Fibroblast of upper back skin (primary cell): ENCODE measurements at regions not wholly inside any gene's neighbourhood (a gene's known extent, or its start where the extent isn't known, plus 50 kb on each side); places are given as distances from the start of the nearest gene placed in this dataset.

Experiments used
- DNase-seq: peaks from one replicate; pipeline ENCODE4 v3.0.0-alpha.2; 2013

- no peak for DNase-seq
Measured at GRCh38 chr10:47107007-47107747, 192.8 kb upstream of the GDF10 start.

GRCh38 chr10:47109906-47110305 lies 190.1 kb upstream of the GDF10 start:
- DNase-seq, result no peak

GRCh38 chr10:47111329-47111862 lies 188.6 kb upstream of the GDF10 start:
- DNase-seq, result no peak

GRCh38 chr10:47112612-47113011 lies 187.4 kb upstream of the GDF10 start:
- no peak for DNase-seq

- DNase-seq, result no peak
Measured at GRCh38 chr10:47113907-47114500, 186.0 kb upstream of the GDF10 start.

- DNase-seq, result no peak
Measured at GRCh38 chr10:47114680-47115186, 185.3 kb upstream of the GDF10 start.

- no peak for DNase-seq
Measured at GRCh38 chr10:47115322-47115721, 184.7 kb upstream of the GDF10 start.

- DNase-seq, result peak; percentile 10
Measured at GRCh38 chr10:47116445-47116844, 183.6 kb upstream of the GDF10 start.

- no peak for DNase-seq
Measured at GRCh38 chr10:47118326-47118725, 181.7 kb upstream of the GDF10 start.

GRCh38 chr10:47121336-47121735 lies 178.7 kb upstream of the GDF10 start:
- DNase-seq, result no peak

- DNase-seq, result no peak
Measured at GRCh38 chr10:47123716-47124288, 176.2 kb upstream of the GDF10 start.

- DNase-seq, result no peak
Measured at GRCh38 chr10:47127188-47127785, 172.7 kb upstream of the GDF10 start.

- DNase-seq, result no peak
Measured at GRCh38 chr10:47130491-47130890, 169.5 kb upstream of the GDF10 start.

- no peak for DNase-seq
Measured at GRCh38 chr10:47133871-47134570, 166.0 kb upstream of the GDF10 start.

GRCh38 chr10:47136866-47137265 lies 163.1 kb upstream of the GDF10 start:
- no peak for DNase-seq

GRCh38 chr10:47137311-47137851 lies 162.6 kb upstream of the GDF10 start:
- peak; percentile 93 for DNase-seq

- DNase-seq, result no peak
Measured at GRCh38 chr10:47139121-47139520, 160.9 kb upstream of the GDF10 start.

- no peak for DNase-seq
Measured at GRCh38 chr10:47140761-47141348, 159.1 kb upstream of the GDF10 start.

GRCh38 chr10:47141349-47141748 lies 158.6 kb upstream of the GDF10 start:
- no peak for DNase-seq

GRCh38 chr10:47143072-47143471 lies 156.9 kb upstream of the GDF10 start:
- no peak for DNase-seq

- DNase-seq, result no peak
Measured at GRCh38 chr10:47143473-47143872, 156.5 kb upstream of the GDF10 start.

GRCh38 chr10:47144525-47144924 lies 155.5 kb upstream of the GDF10 start:
- no peak for DNase-seq
